ENCODE measurements at regions not wholly inside any gene's neighbourhood (a gene's known extent, or its start where the extent isn't known, plus 50 kb on each side); places are given as distances from the start of the nearest gene placed in this dataset.

DNA sequence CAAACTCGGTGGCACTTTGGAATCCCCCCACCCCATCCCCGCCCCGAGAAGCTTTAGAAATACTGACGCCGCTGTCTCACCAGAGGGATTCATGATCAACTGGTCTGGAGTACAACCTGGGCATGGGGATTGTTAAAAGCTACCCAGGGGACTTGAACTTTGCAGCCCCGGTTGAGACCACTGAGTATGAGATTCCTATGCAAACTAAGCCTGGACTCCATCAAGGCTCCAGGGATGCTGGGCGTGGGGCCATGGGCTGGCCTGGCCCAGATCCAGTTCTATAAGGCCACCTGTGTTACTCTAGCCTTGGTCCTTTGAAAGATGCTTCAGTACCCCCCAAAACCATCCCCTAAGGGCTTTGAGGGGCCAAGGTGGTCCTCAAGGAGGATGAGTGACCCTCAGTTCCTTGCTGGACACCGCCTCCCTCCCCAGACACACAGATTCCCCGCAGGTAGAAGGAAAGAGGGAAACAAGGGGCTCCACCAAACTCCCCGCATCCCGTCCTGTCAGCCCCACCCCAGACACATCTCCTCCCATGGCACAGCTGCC, 68.5 kb downstream of the MRPL36 start:
- FAIRE-seq, result no peak
- Histone ChIP-seq H3K4me3 (replicated peaks in 1 of 3; ENCODE audit: insufficient read depth in 1 of 3, low read depth in 2 of 3, low read length in 3 of 3) (no peak overlapping the region), H3K27me3 (ENCODE audit: control insufficient read depth in 1 of 2, insufficient read depth in 2 of 2, low read length in 2 of 2) (peaks cover 20 to 54% of the 10 kb centered on the region in 2 experiments), H3K4me2 (ENCODE audit: low read depth, low read length) (no peak overlapping the region), H3K36me3 (replicated peaks in 1 of 2; ENCODE audit: control insufficient read depth in 1 of 2, insufficient read depth in 2 of 2, low read length in 2 of 2) (no peaks in the 10 kb centered on the region), H4K20me1 (ENCODE audit: insufficient read depth, low read length) (no peaks in the 10 kb centered on the region), H3K9ac (ENCODE audit: insufficient read depth, low read depth, low read length) (no peak overlapping the region), H3K9me3 (ENCODE audit: low read length) (no peaks in the 10 kb centered on the region), H3K27ac (ENCODE audit: extremely low read length, insufficient read depth, low read length) (no peak overlapping the region), H3K4me1 (ENCODE audit: insufficient read depth, low read length) (no peaks in the 10 kb centered on the region), H2AFZ (ENCODE audit: low read length) (no peak overlapping the region), H3K79me2 (ENCODE audit: insufficient read depth, low read length) (no peaks in the 10 kb centered on the region)
- no peak for ATAC-seq
- ChIA-PET CTCF (ENCODE audit: low intra/inter-chr PET ratio, low total read pairs) (no interaction called here), POLR2A (no interaction called here)
- 24% methylated on average over 3 of the region's 11 CpGs for WGBS (ENCODE audit: low lambda C conversion rate)
- DNase-seq (ENCODE audit: low spot score), result no peak
- TF ChIP-seq, protein P1, sequence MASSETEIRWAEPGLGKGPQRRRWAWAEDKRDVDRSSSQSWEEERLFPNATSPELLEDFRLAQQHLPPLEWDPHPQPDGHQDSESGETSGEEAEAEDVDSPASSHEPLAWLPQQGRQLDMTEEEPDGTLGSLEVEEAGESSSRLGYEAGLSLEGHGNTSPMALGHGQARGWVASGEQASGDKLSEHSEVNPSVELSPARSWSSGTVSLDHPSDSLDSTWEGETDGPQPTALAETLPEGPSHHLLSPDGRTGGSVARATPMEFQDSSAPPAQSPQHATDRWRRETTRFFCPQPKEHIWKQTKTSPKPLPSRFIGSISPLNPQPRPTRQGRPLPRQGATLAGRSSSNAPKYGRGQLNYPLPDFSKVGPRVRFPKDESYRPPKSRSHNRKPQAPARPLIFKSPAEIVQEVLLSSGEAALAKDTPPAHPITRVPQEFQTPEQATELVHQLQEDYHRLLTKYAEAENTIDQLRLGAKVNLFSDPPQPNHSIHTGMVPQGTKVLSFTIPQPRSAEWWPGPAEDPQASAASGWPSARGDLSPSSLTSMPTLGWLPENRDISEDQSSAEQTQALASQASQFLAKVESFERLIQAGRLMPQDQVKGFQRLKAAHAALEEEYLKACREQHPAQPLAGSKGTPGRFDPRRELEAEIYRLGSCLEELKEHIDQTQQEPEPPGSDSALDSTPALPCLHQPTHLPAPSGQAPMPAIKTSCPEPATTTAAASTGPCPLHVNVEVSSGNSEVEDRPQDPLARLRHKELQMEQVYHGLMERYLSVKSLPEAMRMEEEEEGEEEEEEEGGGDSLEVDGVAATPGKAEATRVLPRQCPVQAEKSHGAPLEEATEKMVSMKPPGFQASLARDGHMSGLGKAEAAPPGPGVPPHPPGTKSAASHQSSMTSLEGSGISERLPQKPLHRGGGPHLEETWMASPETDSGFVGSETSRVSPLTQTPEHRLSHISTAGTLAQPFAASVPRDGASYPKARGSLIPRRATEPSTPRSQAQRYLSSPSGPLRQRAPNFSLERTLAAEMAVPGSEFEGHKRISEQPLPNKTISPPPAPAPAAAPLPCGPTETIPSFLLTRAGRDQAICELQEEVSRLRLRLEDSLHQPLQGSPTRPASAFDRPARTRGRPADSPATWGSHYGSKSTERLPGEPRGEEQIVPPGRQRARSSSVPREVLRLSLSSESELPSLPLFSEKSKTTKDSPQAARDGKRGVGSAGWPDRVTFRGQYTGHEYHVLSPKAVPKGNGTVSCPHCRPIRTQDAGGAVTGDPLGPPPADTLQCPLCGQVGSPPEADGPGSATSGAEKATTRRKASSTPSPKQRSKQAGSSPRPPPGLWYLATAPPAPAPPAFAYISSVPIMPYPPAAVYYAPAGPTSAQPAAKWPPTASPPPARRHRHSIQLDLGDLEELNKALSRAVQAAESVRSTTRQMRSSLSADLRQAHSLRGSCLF (CRISPR knock-in tag; IDR thresholded peaks at IDR 0.05; ENCODE audit: borderline replicate concordance), result no peak
- TF ChIP-seq HMGA1 (CRISPR knock-in tag; conservative IDR thresholded peaks at IDR 0.05) (no peak), ZNF816 (CRISPR knock-in tag; IDR thresholded peaks at IDR 0.05; ENCODE audit: borderline replicate concordance) (no peak), POLR2AphosphoS2 (IDR thresholded peaks at IDR 0.05; ENCODE audit: low read depth, low read length) (no peak), DZIP1 (CRISPR knock-in tag; IDR thresholded peaks at IDR 0.05) (no peak), ZNF431 (CRISPR knock-in tag; IDR thresholded peaks at IDR 0.05; ENCODE audit: borderline replicate concordance, low read depth) (no peak), KDM6A (CRISPR knock-in tag; IDR thresholded peaks at IDR 0.05; ENCODE audit: low read depth) (no peak), RBAK (CRISPR knock-in tag; IDR thresholded peaks at IDR 0.05) (no peak)
- TF ChIP-seq, protein P2, sequence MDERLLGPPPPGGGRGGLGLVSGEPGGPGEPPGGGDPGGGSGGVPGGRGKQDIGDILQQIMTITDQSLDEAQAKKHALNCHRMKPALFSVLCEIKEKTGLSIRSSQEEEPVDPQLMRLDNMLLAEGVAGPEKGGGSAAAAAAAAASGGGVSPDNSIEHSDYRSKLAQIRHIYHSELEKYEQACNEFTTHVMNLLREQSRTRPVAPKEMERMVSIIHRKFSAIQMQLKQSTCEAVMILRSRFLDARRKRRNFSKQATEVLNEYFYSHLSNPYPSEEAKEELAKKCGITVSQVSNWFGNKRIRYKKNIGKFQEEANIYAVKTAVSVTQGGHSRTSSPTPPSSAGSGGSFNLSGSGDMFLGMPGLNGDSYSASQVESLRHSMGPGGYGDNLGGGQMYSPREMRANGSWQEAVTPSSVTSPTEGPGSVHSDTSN (CRISPR knock-in tag; IDR thresholded peaks at IDR 0.05), result no peak
- TF ChIP-seq, protein P3, sequence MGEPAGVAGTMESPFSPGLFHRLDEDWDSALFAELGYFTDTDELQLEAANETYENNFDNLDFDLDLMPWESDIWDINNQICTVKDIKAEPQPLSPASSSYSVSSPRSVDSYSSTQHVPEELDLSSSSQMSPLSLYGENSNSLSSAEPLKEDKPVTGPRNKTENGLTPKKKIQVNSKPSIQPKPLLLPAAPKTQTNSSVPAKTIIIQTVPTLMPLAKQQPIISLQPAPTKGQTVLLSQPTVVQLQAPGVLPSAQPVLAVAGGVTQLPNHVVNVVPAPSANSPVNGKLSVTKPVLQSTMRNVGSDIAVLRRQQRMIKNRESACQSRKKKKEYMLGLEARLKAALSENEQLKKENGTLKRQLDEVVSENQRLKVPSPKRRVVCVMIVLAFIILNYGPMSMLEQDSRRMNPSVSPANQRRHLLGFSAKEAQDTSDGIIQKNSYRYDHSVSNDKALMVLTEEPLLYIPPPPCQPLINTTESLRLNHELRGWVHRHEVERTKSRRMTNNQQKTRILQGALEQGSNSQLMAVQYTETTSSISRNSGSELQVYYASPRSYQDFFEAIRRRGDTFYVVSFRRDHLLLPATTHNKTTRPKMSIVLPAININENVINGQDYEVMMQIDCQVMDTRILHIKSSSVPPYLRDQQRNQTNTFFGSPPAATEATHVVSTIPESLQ (CRISPR knock-in tag; conservative IDR thresholded peaks at IDR 0.05), result no peak
- in situ Hi-C loops (cut with HindIII; ENCODE audit: extremely low pct_ligation_motif_present, low pct_unique_long_range_greater_than_20kb), result no loop called here
- no TSS peak for BruUV-seq (replicated peaks)
- intact Hi-C loops (cut with micrococcal nuclease; ENCODE audit: unreplicated experiment), result no loop called here

Measured in HepG2 (cell line).